HCT116 (cell line): ENCODE measurements at regions not wholly inside any gene's neighbourhood (a gene's known extent, or its start where the extent isn't known, plus 50 kb on each side); places are given as distances from the start of the nearest gene placed in this dataset.

Experiments
- ATAC-seq: fragments of 200-7000 bp; cut with Tn5 transposase; 2 replicates; pipeline ENCODE4 v1.9.1; 2020; ENCODE audit warnings: mild to moderate bottlenecking, moderate library complexity
- BruUV-seq: library from RNA; stranded (reverse); fragments of 400-500 nt; replicated peaks from 2 replicates; lab custom pipeline; 2021; lab: Mats Ljungman, UMichigan
- CTCF ChIA-PET: fragments of 300-600 bp; sonication (Branson Sonifier 250); formaldehyde crosslinking; loops from one replicate; lab custom pipeline; 2021; ENCODE audit warnings: antibody characterized with exemption; lab: Charles Lee
- POLR2A ChIA-PET: fragments of 300-600, 350-600 bp; sonication (Branson Sonifier 250); formaldehyde crosslinking; loops from one replicate; lab custom pipeline; 2021; ENCODE audit warnings: antibody characterized with exemption; lab: Charles Lee
- RAD21 ChIA-PET, 2 experiments: fragments of 300-600 bp; sonication (Branson Sonifier 250); formaldehyde crosslinking; loops; one replicate each; lab custom pipeline; 2023; ENCODE audit warnings: low total read pairs in 2 of 2; ENCODE audit not compliant: uncharacterized antibody in 2 of 2, unreplicated experiment in 2 of 2, low non-redundant PET in 1 of 2; lab: Charles Lee
- DNase-seq: peaks from one replicate; pipeline ENCODE4 v3.0.0-alpha.2; 2010; ENCODE audit warnings: low read depth, low spot score
- H2AFZ ChIP-seq: fragments of 200-600 bp; shearing (Covaris generic), sonication (generic); 2 replicates; pipeline ENCODE4 v1.6.1; 2017; ENCODE audit warnings: low read depth, mixed run types, mixed read lengths, antibody characterized with exemption, low read length; ENCODE audit not compliant: poor library complexity, severe bottlenecking
- H3K27ac ChIP-seq: 2 replicates; pipeline ENCODE4 v1.5.1; 2012; ENCODE audit warnings: low read depth, low read length
- H3K27me3 ChIP-seq: fragments of 200-600 bp; sonication (generic); 2 replicates; pipeline ENCODE4 v1.6.1; 2016; ENCODE audit warnings: mixed run types, low read length, mixed read lengths; ENCODE audit not compliant: insufficient read depth
- H3K36me3 ChIP-seq, 2 experiments: fragments of 200-500 bp in 1 of 2; fragments of 200-600 bp in 1 of 2; sonication (Bioruptor generic) in 1 of 2; sonication (generic) in 1 of 2; 2 replicates each; pipeline versions ENCODE4 v1.5.1 to v1.6.1; 2014 to 2016; ENCODE audit warnings: low read length in 2 of 2, inconsistent platforms in 1 of 2, mixed read lengths in 1 of 2, mixed run types in 1 of 2; ENCODE audit not compliant: insufficient read depth in 2 of 2, control insufficient read depth in 1 of 2
- H3K4me1 ChIP-seq, 2 experiments: fragments of 200-600 bp in 1 of 2; sonication (generic) in 1 of 2; 2 replicates each; pipeline versions ENCODE4 v1.5.1 to v1.6.1; 2012 to 2017; ENCODE audit warnings: low read length in 2 of 2, inconsistent platforms in 1 of 2, mild to moderate bottlenecking in 1 of 2, mixed read lengths in 1 of 2, mixed run types in 1 of 2, moderate library complexity in 1 of 2; ENCODE audit not compliant: insufficient read depth in 2 of 2, control insufficient read depth in 1 of 2
- H3K4me2 ChIP-seq: fragments of 200-600 bp; sonication (generic); 2 replicates; pipeline ENCODE4 v1.6.1; 2017; ENCODE audit warnings: mixed run types, low read length, mixed read lengths
- H3K4me3 ChIP-seq, 2 experiments: fragments of 200-600 bp in 1 of 2; sonication (generic) in 1 of 2; replicated peaks in 1 of 2; 2 replicates each; pipeline ENCODE4 v1.5.1; 2011 to 2016; ENCODE audit warnings: low read length in 2 of 2, control low read depth in 1 of 2, low read depth in 1 of 2, mild to moderate bottlenecking in 1 of 2, mixed read lengths in 1 of 2, mixed run types in 1 of 2
- H3K79me2 ChIP-seq: fragments of 200-600 bp; sonication (generic); 2 replicates; pipeline ENCODE4 v1.6.1; 2017; ENCODE audit warnings: mild to moderate bottlenecking, mixed run types, low read length, moderate library complexity, mixed read lengths; ENCODE audit not compliant: insufficient read depth
- H3K9ac ChIP-seq: fragments of 200-600 bp; sonication (generic); 2 replicates; pipeline ENCODE4 v1.6.1; 2016; ENCODE audit warnings: low read length, mixed read lengths
- H3K9me2 ChIP-seq: fragments of 200-600 bp; sonication (generic), shearing (Covaris generic); 2 replicates; pipeline ENCODE4 v1.6.1; 2017; ENCODE audit warnings: mixed run types, mild to moderate bottlenecking, moderate library complexity; ENCODE audit not compliant: insufficient read depth
- H3K9me3 ChIP-seq, 2 experiments: fragments of 200-500 bp in 1 of 2; fragments of 200-600 bp in 1 of 2; sonication (Bioruptor generic) in 1 of 2; sonication (generic) in 1 of 2; 2 replicates each; pipeline ENCODE4 v1.6.1; 2014 to 2017; ENCODE audit warnings: low read length in 2 of 2, mixed read lengths in 2 of 2, inconsistent platforms in 1 of 2, low read depth in 1 of 2, mild to moderate bottlenecking in 1 of 2, mixed run types in 1 of 2, moderate library complexity in 1 of 2; ENCODE audit not compliant: control insufficient read depth in 1 of 2, insufficient read depth in 1 of 2
- H4K20me1 ChIP-seq: fragments of 200-600 bp; sonication (generic), shearing (Covaris generic); 2 replicates; pipeline ENCODE4 v1.6.1; 2017; ENCODE audit warnings: mixed run types, mild to moderate bottlenecking, moderate library complexity; ENCODE audit not compliant: insufficient read depth
- ATF3 ChIP-seq: IDR thresholded peaks from 2 replicates; pipeline ENCODE4 v1.6.1; 2012
- CEBPB ChIP-seq: IDR thresholded peaks from 2 replicates; pipeline ENCODE4 v1.6.1; 2012; ENCODE audit warnings: low read depth
- ELF1 ChIP-seq: IDR thresholded peaks from 2 replicates; pipeline ENCODE4 v1.6.1; 2012; ENCODE audit warnings: low read depth, borderline replicate concordance
- EZH2 ChIP-seq: fragments of 200-600 bp; sonication (generic); IDR thresholded peaks from 2 replicates; pipeline ENCODE4 v1.6.1; 2017; ENCODE audit warnings: antibody characterized with exemption, mixed run types
- FOSL1 ChIP-seq: IDR thresholded peaks from 2 replicates; pipeline ENCODE4 v1.6.1; 2012; ENCODE audit warnings: low read depth
- JUND ChIP-seq: IDR thresholded peaks from 2 replicates; pipeline ENCODE4 v1.6.1; 2012
- RAD21 ChIP-seq: IDR thresholded peaks from 2 replicates; pipeline ENCODE4 v1.6.1; 2012; ENCODE audit warnings: low read depth, mild to moderate bottlenecking
- SP1 ChIP-seq: IDR thresholded peaks from 2 replicates; pipeline ENCODE4 v1.6.1; 2012; ENCODE audit warnings: low read depth
- YY1 ChIP-seq: IDR thresholded peaks from 2 replicates; pipeline ENCODE4 v1.6.1; 2011; ENCODE audit warnings: low read length, low read depth, moderate library complexity, mild to moderate bottlenecking; ENCODE audit not compliant: insufficient replicate concordance; ENCODE audit errors: extremely low read depth
- ZBTB33 ChIP-seq: IDR thresholded peaks from 2 replicates; pipeline ENCODE4 v1.6.1; 2011; ENCODE audit warnings: mild to moderate bottlenecking, low read length, moderate library complexity; ENCODE audit not compliant: insufficient replicate concordance; ENCODE audit errors: extremely low read depth
- intact Hi-C: fragments of 100-400 bp; cut with micrococcal nuclease; formaldehyde crosslinking; loops from 2 replicates; pipeline ENCODE4 v1.10.0; 2022
- TF ChIP-seq, protein P1 (sequence below): IDR thresholded peaks from 2 replicates; pipeline ENCODE4 v1.6.1; 2012; ENCODE audit warnings: low read depth
- TF ChIP-seq, protein P2 (sequence below): IDR thresholded peaks from 2 replicates; pipeline ENCODE4 v1.6.1; 2012

- H3K27me3 ChIP-seq = no peaks in the 10 kb centered on the region
- no peaks in the 10 kb centered on the region for H4K20me1 ChIP-seq
- ATAC-seq = no peak
- H2AFZ ChIP-seq = no peak overlapping the region
- H3K79me2 ChIP-seq = no peaks in the 10 kb centered on the region
- RAD21 ChIA-PET = no interaction called here
- POLR2A ChIA-PET = no interaction called here
- H3K4me1 ChIP-seq = peaks cover 0 to 9% of the 10 kb centered on the region in 2 experiments; a peak in 2 of 4 replicates
- H3K36me3 ChIP-seq = no peaks in the 10 kb centered on the region; a peak in 1 of 4 replicates
- no TSS peak for BruUV-seq
- no peak for DNase-seq
- H3K9ac ChIP-seq = no peak overlapping the region
- CTCF ChIA-PET = no interaction called here
- H3K4me3 ChIP-seq = no peak overlapping the region
- H3K9me3 ChIP-seq = peaks cover 0 to 4% of the 10 kb centered on the region in 2 experiments; a peak in 1 of 4 replicates
- no peak overlapping the region for H3K27ac ChIP-seq
- intact Hi-C loops = no loop called here
- TF ChIP-seq ZBTB33 = no peak
- no peak for TF ChIP-seq JUND
- TF ChIP-seq EZH2 = no peak
- TF ChIP-seq ELF1 = no peak
- TF ChIP-seq, all 23 proteins: peak for 0
- no peak overlapping the region for H3K4me2 ChIP-seq
- no peaks in the 10 kb centered on the region for H3K9me2 ChIP-seq
These were observed 571.5 kb downstream of the SLC4A3 start for GRCh38 chr2:220198896-220199295.

DNA sequence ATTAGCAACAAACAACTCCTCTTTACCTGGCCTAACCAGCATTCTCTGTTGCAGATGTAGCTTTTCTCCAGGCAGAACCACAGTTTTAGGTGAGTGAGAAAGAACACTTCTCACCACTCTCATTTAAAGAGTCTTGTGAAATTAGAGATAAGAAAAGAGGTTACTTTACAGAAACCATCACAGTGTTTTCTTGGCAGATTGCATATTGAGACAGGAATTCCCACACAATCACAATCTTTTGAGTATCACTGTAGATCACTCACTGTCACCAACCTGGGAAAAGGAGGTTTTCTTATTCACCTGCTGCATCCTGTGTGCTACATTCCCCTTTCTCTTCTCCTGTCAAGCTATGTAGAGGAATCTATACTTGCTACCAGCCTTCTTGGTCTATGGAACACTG is 574.6 kb downstream of the SLC4A3 start:
- ChIA-PET POLR2A (no interaction called here), RAD21 (no interaction called here), CTCF (no interaction called here)
- Histone ChIP-seq H3K27me3 (no peaks in the 10 kb centered on the region), H3K79me2 (no peaks in the 10 kb centered on the region), H3K4me1 (no peaks in the 10 kb centered on the region), H3K27ac (no peak overlapping the region), H3K4me3 (no peak overlapping the region), H2AFZ (no peak overlapping the region), H3K9ac (no peak overlapping the region), H4K20me1 (no peaks in the 10 kb centered on the region), H3K9me3 (no peaks in the 10 kb centered on the region), H3K4me2 (no peak overlapping the region), H3K9me2 (no peaks in the 10 kb centered on the region), H3K36me3 (no peaks in the 10 kb centered on the region)
- BruUV-seq = no TSS peak
- DNase-seq (no peak), ATAC-seq (no peak)
- intact Hi-C loops = no loop called here
- no peak for TF ChIP-seq FOSL1
- no peak for TF ChIP-seq CEBPB
- TF ChIP-seq ZBTB33 = no peak
- no peak for TF ChIP-seq EZH2
- TF ChIP-seq, protein P1, sequence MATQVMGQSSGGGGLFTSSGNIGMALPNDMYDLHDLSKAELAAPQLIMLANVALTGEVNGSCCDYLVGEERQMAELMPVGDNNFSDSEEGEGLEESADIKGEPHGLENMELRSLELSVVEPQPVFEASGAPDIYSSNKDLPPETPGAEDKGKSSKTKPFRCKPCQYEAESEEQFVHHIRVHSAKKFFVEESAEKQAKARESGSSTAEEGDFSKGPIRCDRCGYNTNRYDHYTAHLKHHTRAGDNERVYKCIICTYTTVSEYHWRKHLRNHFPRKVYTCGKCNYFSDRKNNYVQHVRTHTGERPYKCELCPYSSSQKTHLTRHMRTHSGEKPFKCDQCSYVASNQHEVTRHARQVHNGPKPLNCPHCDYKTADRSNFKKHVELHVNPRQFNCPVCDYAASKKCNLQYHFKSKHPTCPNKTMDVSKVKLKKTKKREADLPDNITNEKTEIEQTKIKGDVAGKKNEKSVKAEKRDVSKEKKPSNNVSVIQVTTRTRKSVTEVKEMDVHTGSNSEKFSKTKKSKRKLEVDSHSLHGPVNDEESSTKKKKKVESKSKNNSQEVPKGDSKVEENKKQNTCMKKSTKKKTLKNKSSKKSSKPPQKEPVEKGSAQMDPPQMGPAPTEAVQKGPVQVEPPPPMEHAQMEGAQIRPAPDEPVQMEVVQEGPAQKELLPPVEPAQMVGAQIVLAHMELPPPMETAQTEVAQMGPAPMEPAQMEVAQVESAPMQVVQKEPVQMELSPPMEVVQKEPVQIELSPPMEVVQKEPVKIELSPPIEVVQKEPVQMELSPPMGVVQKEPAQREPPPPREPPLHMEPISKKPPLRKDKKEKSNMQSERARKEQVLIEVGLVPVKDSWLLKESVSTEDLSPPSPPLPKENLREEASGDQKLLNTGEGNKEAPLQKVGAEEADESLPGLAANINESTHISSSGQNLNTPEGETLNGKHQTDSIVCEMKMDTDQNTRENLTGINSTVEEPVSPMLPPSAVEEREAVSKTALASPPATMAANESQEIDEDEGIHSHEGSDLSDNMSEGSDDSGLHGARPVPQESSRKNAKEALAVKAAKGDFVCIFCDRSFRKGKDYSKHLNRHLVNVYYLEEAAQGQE = no peak
- TF ChIP-seq SP1 = no peak
- TF ChIP-seq RAD21 = no peak
- TF ChIP-seq ATF3 = no peak
- TF ChIP-seq, protein P2, sequence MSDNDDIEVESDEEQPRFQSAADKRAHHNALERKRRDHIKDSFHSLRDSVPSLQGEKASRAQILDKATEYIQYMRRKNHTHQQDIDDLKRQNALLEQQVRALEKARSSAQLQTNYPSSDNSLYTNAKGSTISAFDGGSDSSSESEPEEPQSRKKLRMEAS = no peak
- TF ChIP-seq JUND = no peak
- no peak for TF ChIP-seq YY1
